GM19452 (cell line): ENCODE measurements at regions not wholly inside any gene's neighbourhood (a gene's known extent, or its start where the extent isn't known, plus 50 kb on each side); places are given as distances from the start of the nearest gene placed in this dataset.
"Not testable (repeated sequence)": the region's sequence is repeated elsewhere in the genome, so short reads cannot be mapped to it uniquely, and the experiment has no call there.

ENCODE experiments used
- ATAC-seq: cut with Tn5 transposase; IDR thresholded peaks from one replicate; pipeline ENCODE4 v1.9.1; 2021; ENCODE audit not compliant: unreplicated experiment

- ATAC-seq = no peak
Observed at GRCh38 chr9:90070931-90071660, 466.3 kb downstream of the GADD45G start.

GRCh38 chr9:90073186-90073945 is 468.6 kb downstream of the GADD45G start:
- ATAC-seq = no peak

- no peak for ATAC-seq
Observed at GRCh38 chr9:90074316-90074962, 469.6 kb downstream of the GADD45G start.

- not testable (repeated sequence) for ATAC-seq
Observed at GRCh38 chr9:90077598-90077997, 472.8 kb downstream of the GADD45G start.

- no peak for ATAC-seq
Observed at GRCh38 chr9:90078988-90079421, 474.2 kb downstream of the GADD45G start.

- no peak for ATAC-seq
Observed at GRCh38 chr9:90085633-90086032, 480.8 kb downstream of the GADD45G start.

GRCh38 chr9:90086101-90086511 is 481.3 kb downstream of the GADD45G start:
- ATAC-seq = no peak

- no peak for ATAC-seq
Observed at GRCh38 chr9:90088434-90088833, 483.6 kb downstream of the GADD45G start.

GRCh38 chr9:90088856-90089255 is 484.0 kb downstream of the GADD45G start:
- no peak for ATAC-seq

- ATAC-seq = no peak
Observed at GRCh38 chr9:90090997-90091396, 486.2 kb downstream of the GADD45G start.

- ATAC-seq = no peak
Observed at GRCh38 chr9:90092508-90092907, 487.7 kb downstream of the GADD45G start.

- no peak for ATAC-seq
Observed at GRCh38 chr9:90095682-90096081, 490.9 kb downstream of the GADD45G start.

- ATAC-seq = no peak
Observed at GRCh38 chr9:90097237-90097636, 492.4 kb downstream of the GADD45G start.

- no peak for ATAC-seq
Observed at GRCh38 chr9:90098408-90098807, 493.6 kb downstream of the GADD45G start.

GRCh38 chr9:90099262-90099963 is 494.6 kb downstream of the GADD45G start:
- no peak for ATAC-seq

- ATAC-seq = no peak
Observed at GRCh38 chr9:90100014-90100413, 495.2 kb downstream of the GADD45G start.

- ATAC-seq = peak; percentile 98
Observed at GRCh38 chr9:90102292-90102901, 497.6 kb downstream of the GADD45G start.

- no peak for ATAC-seq
Observed at GRCh38 chr9:90103771-90104170, 499.0 kb downstream of the GADD45G start.

- ATAC-seq = no peak
Observed at GRCh38 chr9:90105773-90106172, 501.0 kb downstream of the GADD45G start.

GRCh38 chr9:90107040-90107725 is 502.4 kb downstream of the GADD45G start:
- no peak for ATAC-seq
